Right hindlimb (tissue), 1 donor: ENCODE measurements at regions not wholly inside any gene's neighbourhood (a gene's known extent, or its start where the extent isn't known, plus 50 kb on each side); places are given as distances from the start of the nearest gene placed in this dataset.
A peak's percentile ranks its signal among the peaks of the same experiment; 100 is the strongest.
"Not testable (repeated sequence)": the region's sequence is repeated elsewhere in the genome, so short reads cannot be mapped to it uniquely, and the experiment has no call there.

Experiments
- DNase-seq: peaks from one replicate; pipeline ENCODE4 v3.0.0-alpha.2; 2018

- no peak for DNase-seq
Observed at GRCh38 chr13:37510441-37510840, 88.1 kb downstream of the POSTN start.

DNA sequence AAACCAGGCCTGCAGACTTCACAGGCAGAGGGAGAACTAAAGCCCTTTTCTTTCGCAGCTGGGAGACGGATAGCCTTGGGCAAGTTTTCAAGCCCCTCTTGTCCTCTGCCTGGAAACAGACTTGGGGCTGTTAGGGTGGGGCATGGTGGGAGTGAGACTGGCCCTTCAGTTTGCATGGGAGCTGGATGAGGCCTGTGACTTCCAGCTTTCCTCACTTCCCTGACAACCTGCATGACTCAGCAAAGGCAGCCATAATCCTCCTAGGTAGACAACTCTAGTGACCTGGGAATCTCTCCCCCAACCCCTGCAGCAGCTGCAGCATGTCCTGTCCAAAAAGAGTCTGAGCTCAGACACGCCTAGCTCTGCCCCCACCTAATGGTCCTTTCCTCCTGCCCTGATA, 93.0 kb downstream of the POSTN start:
- DNase-seq = no peak

- no peak for DNase-seq
Observed at GRCh38 chr13:37504251-37504650, 94.3 kb downstream of the POSTN start.

- no peak for DNase-seq
Observed at GRCh38 chr13:37503287-37503686, 95.3 kb downstream of the POSTN start.

DNA sequence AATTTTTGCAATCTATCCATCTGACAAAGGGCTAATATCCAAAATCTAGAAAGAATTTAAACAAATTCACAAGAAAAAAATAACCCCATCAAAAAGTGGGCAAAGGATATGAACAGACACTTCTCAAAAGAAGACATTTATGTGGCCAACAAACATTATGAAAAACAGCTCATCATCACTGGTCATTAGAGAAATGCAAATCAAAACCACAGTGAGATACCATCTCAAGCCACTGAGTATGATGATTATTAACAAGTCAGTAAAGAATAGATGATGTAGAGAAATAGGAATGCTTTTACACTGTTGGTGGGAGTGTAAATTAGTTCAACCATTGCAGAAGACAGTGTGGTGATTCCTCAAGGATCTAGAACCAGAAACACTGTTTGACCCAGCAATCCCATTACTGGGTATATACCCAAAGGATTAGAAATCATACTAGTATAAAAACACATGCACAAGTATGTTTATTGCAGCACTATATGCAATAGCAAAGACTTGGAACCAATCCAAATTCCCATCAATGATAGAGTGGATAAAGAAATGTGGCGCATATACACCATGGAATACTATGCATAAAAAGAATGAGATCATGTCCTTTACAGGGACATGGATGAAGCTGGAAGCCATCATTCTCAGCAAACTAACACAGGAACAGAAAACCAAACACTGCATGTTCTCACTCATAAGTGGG, 96.1 kb downstream of the POSTN start:
- not testable (repeated sequence) for DNase-seq

- DNase-seq = no peak
Observed at GRCh38 chr13:37501187-37501586, 97.4 kb downstream of the POSTN start.

GRCh38 chr13:37495046-37495445, 103.5 kb downstream of the POSTN start:
- no peak for DNase-seq

- DNase-seq = peak; percentile 48
Observed at GRCh38 chr13:37493775-37494174, 104.8 kb downstream of the POSTN start.

DNA sequence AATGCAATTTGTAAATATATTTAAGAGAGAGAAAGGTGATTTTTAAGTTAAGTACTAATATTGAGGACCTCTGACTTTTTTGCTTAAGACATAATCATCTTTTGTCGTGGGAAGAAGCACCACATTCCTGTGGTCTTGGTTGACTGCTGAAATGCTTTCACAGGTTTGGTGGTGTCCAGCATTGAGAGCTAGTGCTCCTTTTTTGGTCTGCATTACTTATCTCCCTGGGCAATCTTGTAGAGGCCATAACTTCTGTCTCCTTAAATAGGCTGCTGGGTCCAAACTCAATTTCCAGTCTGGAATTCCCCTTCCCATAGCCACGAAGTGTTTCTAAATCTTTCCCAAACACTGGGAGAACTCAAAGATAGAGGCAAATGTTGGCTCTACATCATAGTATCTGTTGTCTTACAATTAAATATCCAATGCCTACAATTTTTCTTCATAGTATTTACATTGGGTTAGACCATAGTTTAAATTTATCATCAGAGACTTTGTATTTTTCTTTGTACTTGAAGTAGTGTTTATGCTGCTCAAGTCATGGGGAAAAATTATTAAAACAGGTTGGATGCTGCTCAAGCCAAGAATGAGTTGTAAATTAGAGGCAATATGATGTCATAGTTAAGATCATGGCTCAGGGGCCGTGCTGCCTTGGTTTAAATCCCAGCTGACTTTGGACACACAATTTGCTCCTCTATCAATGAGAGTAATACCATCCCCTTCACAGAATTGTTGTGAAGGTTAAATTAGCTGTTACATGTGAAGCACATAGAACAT, 105.6 kb downstream of the POSTN start:
- no peak for DNase-seq

- DNase-seq = no peak
Observed at GRCh38 chr13:37492075-37492474, 106.5 kb downstream of the POSTN start.

- no peak for DNase-seq
Observed at GRCh38 chr13:37491661-37492060, 106.9 kb downstream of the POSTN start.

DNA sequence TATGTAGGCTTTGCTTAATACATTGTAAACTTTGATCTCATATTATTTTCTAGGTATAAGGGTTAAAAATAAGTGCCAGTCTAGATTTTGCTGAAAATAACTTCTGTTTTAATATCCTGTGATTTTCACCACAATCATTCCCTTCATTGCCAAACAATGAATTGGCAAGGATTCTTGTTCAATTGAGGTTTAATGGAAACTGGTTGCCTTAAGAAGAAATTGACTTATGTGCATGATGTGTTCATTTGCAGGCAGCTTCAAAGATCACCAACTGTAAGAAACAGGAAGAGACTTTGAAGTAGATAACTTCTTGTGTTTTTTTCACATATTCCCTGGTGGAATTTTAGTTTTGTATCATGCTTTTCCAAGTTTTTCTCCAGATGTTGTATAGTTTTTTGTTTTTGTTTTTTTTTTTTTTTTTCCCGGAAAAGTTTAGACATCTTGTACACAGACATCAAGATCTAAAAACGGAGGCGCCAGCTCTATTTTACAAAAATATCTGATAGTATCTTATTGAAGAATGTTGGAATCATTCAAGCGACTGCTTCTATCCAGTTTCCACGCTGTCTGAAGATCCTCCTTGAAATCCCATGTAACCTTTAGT, 108.3 kb downstream of the POSTN start:
- DNase-seq = no peak

GRCh38 chr13:37488726-37489125, 109.8 kb downstream of the POSTN start:
- DNase-seq = no peak

DNA sequence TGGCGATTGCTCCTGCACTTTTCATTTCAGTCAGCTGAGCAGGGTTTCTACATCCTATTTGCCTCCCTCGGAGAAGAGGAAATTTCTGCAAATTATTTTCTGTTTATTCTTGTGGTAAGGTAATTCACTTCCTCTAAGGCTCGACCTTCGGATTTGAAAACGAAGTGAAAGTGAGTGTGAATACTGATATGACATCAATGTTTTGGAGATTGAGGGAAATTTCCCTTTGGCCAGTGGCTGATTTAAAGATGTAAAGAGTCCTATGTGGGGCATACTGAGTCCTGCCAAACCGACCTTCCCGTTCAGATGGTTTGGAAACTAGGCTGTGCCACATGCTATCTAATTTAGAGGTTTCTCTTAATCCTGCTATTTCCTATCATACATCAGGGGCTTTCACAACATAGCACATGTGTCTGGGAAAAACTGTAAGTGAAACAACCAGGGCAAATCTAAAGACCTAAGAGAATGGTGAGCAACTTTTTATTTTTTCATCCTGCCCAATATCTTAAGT, 112.3 kb downstream of the POSTN start:
- DNase-seq = peak; percentile 28

GRCh38 chr13:37485756-37486155, 112.8 kb downstream of the POSTN start:
- DNase-seq = no peak

- no peak for DNase-seq
Observed at GRCh38 chr13:37484056-37484455, 114.5 kb downstream of the POSTN start.

DNA sequence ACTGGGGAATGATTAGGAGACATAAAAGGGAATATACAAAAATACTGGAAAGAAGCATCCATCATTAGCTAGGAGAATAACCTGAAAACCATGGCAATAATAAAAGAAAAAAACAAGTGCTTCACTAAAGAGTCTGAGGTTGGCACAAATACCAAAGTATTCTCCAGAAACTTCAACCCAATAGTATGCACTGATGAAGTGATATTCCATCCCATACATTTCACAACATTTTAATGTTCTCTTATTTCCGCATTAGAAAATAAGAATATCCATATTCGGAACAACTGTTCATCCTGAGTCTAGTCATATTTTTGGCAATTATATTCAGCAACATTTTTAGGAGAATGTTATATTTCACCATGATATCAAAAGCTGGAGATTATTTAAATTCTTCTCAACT, 116.2 kb downstream of the POSTN start:
- DNase-seq = no peak

- no peak for DNase-seq
Observed at GRCh38 chr13:37481885-37482227, 116.7 kb downstream of the POSTN start.

GRCh38 chr13:37481011-37481884, 117.3 kb downstream of the POSTN start:
- DNase-seq = no peak

GRCh38 chr13:37479916-37480315, 118.7 kb downstream of the POSTN start:
- DNase-seq = no peak

DNA sequence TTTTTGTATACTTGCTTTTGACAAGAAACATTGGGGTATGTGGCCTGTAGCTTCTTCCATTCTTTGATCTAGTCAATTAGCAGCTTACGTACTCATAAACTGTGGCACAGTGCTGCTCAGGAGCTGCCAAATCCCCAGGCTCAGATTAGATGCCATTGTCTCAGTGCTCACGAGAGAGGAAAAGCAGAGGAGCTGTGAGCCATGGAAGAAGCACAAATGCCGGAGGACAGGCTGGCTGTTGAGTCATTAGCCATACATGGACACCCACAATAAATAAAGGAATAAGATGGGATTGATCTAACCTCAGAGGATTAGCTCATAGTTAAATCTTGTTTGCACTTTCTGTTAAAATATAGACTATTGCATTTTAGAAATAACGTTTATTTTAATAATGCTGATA, 121.7 kb downstream of the POSTN start:
- no peak for DNase-seq

DNA sequence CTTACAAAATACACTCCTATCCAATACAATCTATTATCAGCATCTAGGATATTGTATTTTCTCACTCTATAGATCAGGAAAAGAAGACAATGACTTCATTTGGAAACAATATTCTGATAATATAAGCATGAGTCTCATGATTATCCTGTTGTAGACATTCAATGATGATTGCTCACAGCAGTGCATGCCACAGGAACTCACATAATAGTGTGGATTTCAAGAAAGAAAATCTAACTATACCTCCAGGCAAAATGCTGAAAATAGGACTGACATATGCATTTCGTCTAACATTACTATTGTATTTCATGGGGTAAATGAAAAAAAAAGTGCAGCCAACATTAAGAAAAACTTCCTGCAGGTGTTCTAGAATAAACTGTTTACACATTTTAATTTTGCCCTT, 122.6 kb downstream of the POSTN start:
- no peak for DNase-seq

DNA sequence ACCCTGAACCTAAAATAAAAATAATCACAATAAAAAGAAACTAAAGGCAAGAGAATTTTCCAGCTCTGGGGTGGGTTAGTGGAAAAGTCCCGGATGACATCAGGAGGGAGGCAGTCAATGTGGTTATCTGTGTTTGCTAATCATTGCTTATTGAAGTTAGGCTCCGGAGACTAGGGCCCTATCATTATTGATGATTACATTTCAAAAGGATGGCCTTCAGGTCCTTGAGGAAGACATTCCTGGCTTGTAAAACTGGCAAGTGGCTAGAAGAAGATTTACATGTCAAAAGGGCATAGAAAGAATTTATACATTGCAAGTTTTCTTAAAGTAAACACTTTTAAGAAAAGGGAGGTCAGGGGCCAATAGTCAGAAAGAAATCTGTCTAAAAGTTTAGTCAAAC, 123.4 kb downstream of the POSTN start:
- DNase-seq = no peak
